SH-SY5Y (cell line): ENCODE measurements at regions not wholly inside any gene's neighbourhood (a gene's known extent, or its start where the extent isn't known, plus 50 kb on each side); places are given as distances from the start of the nearest gene placed in this dataset.

Experiments used
- GATA2 ChIP-seq: IDR thresholded peaks from 2 replicates; pipeline ENCODE4 v1.6.1; 2011; ENCODE audit warnings: mild to moderate bottlenecking, low read depth, low read length
- GATA3 ChIP-seq: IDR thresholded peaks from 2 replicates; pipeline ENCODE4 v1.6.1; 2011; ENCODE audit warnings: low read depth, mild to moderate bottlenecking, low read length, moderate library complexity

DNA sequence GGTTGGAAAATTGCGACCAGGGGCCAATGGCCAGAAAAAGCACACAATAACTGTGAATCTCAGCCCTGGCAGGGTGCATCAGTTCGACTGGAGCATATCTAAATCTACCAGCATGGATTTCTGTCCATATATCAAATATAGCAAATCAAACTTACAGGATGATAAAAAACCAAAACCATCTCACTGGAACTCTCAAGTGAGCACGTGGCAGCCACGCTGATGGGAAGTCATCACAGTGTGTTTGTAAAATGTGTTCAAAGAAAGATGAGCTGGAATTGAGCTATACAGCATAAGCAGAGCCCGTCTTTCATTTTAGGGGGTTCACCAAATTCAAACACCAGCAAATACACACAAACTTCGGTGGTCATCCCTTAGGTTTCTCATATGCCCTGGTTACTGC, 610.1 kb downstream of the AJAP1 start:
- TF ChIP-seq GATA3 (no peak), GATA2 (no peak)

DNA sequence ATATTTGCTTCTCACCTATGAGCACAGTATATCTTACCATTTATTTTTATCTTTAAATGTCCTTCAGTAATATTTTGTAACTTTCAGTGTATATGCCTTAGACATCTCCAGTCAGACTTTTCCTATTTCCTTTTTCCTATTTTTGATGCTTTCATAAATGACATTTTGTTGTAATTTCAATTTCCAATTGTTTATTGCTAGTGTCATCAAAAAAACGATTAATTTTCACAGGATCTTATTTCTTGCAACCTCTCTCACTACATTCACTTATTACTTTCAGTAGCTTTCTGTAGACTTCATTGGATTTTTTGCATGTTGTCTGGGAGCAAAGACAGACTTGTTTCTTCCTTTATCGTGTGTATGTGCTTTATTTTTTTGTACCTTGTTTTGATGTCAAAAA, 602.4 kb downstream of the AJAP1 start:
- TF ChIP-seq GATA2 = no peak
- TF ChIP-seq GATA3 = no peak

DNA sequence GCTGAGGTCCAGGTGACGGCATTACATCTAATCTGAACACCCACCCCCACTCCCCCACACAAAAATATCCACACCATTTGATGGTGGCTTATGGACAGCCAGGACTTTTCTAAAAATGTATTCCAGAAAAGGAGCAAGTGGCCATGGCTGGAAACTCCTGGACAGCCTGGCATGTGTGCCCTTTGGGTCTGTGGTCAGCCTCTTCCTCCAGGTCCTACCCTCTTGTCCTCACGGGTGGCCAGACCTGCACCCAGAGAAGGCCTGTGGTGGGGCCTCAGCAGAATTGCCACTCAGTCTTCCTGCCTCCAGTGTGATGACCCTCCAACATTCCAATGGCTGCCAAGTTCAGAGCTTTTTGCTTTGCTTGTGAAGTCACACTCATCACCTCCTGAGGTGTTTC, 600.6 kb downstream of the AJAP1 start:
- TF ChIP-seq GATA3 (no peak), GATA2 (no peak)

DNA sequence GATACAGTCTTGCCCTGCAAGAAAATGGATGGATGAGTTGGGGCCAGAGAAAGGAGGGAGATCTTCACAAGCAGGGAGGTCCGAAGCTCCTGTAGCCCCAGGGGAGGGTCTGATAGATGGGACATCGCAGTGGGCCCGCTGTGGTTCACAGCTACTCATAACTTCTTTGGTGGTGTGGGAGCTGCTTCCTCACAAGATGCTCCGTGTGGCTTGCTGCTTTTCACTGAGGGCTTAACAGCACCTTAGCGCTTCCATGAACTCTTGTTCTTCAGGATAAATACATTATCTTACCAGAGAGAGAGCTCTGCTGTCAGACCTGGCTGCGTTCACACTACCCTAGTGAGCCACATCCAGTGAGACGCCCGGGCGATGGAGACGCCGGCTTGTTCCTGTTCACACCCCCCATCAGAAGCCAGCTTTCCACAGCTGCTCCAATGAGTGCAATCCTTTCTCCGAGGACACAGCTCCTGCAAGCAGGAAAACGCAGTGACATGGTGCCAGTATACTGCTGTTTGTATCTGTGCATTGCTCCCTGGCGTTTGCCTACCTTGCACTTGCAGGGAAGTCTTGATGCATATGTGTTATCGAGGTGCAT, 599.8 kb downstream of the AJAP1 start:
- no peak for TF ChIP-seq GATA2
- no peak for TF ChIP-seq GATA3

DNA sequence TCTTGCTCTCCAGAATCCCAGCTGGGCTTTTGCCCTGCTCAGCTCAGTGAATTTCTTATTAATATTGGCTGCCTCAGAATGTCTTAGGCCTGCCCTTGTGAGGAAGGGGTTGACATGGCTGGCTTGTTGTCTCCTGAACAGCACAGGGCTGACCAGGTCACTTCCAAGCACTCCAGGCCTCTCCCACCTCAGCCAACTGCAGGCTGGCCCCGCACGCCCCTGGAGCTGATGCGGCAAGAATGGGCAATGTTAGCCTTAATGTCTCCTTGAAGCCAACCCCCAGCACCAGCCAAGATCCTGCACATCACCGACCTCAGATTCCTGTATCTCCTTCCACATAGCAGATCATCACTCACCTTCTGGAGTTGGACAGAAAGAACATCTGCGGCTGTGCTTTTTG, 598.6 kb downstream of the AJAP1 start:
- no peak for TF ChIP-seq GATA2
- TF ChIP-seq GATA3 = no peak

DNA sequence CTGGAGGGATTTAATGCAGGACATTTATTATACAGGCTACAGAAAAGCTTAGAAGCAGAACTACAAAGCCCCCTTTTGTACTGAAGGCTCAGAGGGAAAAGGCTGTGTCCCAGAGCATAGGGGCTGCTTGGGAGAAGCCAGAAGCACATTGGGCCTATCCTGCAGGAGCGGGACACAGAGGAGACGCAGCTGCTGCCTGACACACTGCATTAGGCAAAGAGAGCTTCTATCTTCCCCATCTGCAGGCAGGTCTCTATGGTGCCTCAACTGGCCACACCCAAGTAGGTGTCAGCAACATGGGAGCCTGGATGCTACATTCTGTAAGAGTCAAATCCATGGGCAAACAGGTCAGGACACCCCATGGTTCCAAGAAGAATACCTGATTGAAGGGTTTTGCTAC, 595.9 kb downstream of the AJAP1 start:
- TF ChIP-seq GATA3 (no peak), GATA2 (no peak)

DNA sequence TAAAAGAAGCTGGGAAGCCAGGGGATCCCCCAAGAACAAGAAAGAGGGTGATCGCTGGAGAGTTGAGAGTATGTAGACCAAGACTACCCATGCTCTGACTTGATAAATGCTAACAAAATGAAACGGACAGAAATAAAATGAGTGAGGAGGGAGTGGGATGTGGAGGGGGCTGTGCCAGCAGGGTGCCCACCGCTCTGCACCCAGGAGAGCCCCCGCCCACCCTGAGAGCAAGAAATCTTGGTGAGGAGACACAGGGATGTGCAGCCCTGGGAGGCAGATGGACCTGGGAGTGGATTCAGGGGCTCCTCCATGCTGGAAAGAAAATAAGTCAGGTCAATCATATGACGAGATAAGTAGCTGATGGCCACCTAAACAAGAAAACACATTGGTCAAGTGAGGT, 590.9 kb downstream of the AJAP1 start:
- TF ChIP-seq GATA2 = no peak
- TF ChIP-seq GATA3 = no peak

DNA sequence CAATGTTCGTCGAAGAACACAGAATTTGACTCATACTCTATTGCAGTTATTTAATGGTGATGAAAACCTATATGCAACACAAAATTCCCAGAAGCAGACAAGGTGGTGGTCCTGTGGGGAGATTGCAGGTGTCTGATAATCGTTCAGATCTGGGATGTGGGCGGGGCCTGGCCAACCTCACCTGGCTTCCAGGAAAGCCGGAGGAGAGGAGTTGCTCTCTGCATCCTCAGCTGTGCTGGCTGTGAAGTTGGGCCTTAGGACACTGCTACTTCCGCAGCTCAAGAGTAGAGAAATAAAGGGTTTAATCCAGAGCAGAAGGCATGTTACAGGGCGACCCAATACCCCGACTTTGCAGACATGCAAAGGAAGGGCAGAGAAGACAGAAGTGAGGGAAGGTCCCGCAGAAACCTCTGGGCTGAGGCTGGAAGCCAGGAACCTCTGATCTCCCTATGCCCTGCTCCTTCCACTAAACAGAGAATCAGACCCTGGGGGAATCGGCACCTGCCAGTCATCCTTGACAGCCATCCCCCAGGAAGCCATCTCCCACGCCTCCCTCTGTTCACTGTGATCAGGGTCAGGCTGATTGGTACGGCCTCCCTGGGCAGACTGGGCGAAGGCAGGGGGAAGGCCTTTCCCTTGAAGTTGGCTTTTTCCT, 590.3 kb downstream of the AJAP1 start:
- TF ChIP-seq GATA2 = no peak
- TF ChIP-seq GATA3 = no peak

DNA sequence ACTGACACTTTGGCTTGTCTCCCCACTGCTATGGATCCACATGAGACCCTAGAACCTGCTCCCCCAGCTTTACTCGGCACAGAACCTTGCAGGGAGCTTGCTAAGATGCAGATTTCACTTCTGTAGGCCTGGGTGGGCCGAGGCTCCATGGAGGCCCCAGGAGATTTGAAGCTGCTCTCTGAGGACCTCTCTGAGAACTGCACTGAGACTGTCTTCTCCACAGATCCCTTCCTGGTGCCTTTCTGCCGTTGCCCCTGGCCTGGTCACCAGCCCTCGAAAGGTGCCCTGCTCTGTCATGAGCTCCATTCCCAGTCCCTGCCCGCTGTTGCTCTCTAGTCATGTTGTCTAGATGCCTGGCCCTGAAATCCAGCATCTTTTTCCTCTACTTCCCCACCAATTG, 588.4 kb downstream of the AJAP1 start:
- TF ChIP-seq GATA3 (no peak), GATA2 (no peak)

DNA sequence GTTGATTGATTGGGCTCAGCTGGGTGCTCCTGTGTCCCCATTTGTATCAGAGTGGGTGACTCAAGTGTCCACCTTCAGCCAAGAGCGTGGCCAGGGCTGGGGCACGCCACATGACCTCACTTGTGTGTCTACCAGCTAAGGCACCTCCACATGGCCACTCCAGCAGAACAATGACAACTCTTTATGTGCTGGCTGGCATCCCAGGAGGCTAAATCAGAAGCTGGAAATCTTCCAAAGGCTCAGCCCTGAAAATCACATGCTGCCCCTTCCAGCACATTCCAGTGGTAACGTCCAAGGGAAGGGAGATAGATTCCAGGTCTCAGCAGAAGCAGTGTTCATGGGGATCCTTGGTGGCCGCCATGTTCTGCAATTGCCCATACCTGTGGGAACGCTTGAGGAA, 585.5 kb downstream of the AJAP1 start:
- TF ChIP-seq GATA3 = no peak
- peak; percentile 78; the same call in 1 of the 2 replicates for TF ChIP-seq GATA2

DNA sequence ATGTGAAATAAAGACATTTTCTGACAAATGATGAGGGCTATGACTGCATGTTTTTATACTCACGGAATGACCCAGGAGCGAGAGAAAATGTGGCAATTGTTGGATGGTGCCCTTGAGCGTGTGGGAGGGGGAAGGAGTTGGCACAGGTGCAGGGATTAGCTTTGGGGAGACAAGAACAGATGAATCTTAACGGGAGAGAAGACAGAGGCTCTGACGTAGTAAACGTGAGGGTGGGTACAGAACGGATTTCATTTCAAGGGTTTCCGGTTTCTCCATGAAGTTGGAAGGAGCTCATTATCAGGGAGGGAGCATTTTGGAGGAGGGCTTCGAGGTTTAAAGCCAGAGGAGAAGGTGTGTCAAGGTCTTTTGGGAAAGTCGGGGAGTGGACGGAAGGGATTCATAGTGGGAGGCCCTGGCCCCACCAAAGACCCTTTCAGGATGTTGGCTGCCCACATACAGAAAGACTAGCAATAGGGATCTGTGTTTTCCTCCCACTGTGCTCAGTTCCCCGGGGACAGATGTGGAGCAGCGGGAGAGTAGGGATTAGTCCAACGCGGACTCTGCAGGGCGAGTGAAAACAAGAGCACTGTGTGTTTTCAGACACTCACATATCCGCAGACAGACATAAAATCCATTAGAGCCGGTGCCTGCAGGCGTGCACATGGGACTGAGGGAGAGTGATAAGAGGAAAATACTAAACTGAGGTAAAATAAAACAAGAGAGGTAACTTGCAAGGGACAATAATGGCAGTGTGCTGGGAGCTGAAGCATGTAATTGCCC, 584.1 kb downstream of the AJAP1 start:
- TF ChIP-seq GATA3 (no peak), GATA2 (peak; percentile 50)

DNA sequence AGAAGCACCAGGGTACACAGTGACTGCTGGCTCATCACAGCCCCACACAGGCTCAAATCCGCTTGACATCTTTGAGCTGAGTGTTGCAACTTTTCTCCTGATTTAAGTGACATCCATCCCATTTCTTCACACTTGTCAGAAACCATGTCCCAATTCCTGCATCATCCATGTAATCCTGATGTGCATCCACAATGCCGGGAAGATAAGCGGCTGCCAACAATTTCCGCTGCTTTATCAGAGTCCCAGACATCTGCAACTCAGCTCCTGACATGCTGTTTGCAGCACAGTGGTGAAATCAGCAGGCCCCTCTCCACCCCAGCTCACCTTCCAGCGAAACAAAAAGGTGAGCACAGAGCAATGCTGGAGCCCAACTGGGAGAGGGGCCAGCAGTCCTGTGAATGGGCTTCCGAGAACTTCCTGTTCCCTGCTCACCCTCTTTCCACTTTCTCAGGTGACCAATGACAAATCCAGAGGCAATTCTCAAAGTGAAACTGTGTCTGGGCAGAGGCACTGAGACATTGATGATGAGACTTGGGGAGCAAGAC, 581.0 kb downstream of the AJAP1 start:
- TF ChIP-seq GATA2 (peak; percentile 95), GATA3 (no peak; the same call in 1 of the 2 replicates)

DNA sequence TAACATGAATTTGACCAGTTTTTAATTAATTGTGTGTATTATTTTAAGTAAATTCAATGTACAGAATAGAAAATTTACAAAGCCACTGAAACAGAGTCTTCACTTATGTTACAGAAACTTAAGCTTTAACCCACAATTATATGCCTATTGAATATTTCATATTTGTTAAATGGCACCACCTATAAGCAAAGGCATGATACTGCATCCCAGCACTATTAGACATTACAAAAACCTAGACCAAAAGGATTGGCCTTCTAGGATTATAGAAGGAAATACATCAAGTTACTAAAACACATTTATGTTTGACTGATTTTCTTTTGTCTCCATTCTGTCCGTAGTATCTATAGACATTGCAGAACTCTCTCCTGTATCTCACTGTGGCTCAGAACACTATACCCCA, 578.1 kb downstream of the AJAP1 start:
- no peak for TF ChIP-seq GATA2
- no peak for TF ChIP-seq GATA3

DNA sequence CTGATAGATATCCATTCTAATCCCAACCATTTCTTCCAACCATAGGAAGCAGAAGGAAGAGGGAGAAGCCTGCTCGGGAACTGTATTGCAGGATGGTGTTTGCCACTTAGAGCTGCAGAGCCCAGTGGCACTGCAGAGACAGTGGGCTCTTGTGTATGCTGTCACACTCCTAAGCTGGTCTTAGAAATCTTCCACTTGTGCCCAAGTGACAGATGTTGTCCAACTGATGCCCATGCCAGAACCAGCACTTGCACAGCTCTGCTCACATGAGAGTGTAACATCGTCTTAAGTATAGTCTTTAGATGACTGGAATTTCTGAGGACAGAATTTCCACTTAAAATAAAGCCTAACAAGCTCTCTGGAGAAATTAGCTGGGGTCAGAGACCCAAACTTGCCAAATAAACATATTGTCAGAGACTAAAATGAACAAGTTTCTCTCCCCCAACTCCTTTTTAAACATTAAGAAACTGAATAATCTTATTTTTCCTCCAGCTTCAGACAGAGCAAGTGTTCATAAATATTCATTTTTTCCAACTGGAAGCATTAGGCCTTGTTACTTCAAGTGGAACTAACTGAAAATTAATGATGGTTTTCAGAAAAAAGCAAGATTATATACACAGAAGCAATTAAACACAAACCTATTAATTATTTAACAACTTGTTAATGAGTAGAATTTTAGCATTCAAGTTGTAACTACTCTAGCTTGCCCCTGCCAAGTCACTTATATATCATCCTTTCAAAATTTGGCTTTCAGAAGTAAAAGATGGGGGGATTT, 577.3 kb downstream of the AJAP1 start:
- TF ChIP-seq GATA3 (no peak), GATA2 (no peak)

DNA sequence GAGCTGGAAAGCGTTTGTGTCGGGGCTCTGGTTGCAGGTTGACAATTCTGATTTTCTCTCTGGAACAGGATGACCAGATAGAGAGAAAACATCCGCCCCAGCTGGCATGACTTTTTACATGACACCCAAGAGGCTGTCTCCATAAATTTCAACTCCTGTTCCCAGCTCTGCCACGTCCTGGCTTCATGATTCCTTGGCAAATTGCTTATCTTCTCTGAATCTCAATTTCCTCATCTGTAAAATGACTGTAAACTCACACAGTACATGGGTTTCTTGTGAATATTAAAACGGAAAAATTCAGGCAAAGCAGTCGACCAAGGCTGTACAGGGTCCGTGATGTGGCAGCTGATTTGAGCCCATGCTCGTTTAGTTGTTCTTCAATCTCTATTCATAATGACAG, 572.7 kb downstream of the AJAP1 start:
- TF ChIP-seq GATA3 (no peak), GATA2 (peak; percentile 70)
